Activated CD8-positive, alpha-beta memory T cell treated with anti-CD3 and anti-CD28 coated beads, Interleukin-2, amount 50 U/mL, for 4 hours (primary cell): ENCODE measurements at regions not wholly inside any gene's neighbourhood (a gene's known extent, or its start where the extent isn't known, plus 50 kb on each side); places are given as distances from the start of the nearest gene placed in this dataset.
"Not testable (repeated sequence)": the region's sequence is repeated elsewhere in the genome, so short reads cannot be mapped to it uniquely, and the experiment has no call there.

ENCODE experiments used
- DNase-seq: peaks from one replicate; pipeline ENCODE4 v3.0.0-alpha.2; 2020

DNA sequence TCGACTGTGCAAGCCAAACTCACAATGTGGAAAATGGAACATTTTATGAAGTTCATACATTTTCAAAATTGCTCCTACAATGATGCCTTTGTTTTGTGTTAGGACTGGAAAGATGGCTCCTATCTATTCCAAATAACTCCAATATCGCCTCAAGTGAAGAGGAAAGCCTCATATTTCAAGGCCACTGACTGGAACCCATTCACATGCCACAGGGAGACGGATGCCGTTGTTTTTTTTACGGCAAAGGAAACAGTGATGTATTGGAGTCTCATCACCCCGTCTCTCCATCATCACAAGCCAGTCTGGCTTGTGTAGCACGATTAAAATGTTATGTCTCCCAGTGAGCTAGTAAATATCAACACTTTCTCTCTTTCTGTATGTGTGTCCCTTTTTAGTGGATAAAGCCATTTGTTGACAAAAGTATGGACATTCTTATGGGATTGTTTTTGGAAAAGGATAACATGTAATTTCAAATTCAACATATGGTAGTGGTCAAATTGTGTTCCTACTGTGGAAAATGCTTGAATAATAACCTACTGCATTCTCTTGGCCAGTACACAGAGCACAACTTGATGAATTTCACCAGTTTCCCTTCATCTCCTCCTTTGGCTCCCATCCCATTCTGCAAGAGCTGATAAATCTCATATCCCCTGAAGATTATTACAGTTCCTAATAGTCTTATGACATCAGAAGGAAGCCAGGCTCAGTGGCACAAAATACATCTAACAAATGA, 109.5 kb upstream of the PITRM1 start:
- no peak for DNase-seq

DNA sequence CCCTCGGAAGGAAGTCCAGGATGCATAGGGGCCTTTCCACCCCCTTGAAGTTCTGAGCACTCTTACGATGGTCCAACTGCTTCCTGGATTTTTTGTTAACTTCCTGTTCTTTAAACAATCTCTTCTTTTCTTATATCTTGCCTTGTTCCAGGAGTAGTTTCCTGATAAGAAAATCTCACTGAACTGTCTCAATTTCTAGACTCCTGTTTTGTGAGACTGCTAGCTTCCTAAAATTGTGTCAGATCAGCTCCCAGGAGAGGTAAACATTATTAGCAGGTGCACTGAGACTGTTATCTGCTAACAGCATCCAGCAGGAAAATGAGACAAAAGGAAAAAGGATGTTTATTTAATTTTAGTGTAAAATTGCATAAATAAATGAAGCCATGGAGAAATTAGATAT, 106.2 kb upstream of the PITRM1 start:
- DNase-seq: no peak

DNA sequence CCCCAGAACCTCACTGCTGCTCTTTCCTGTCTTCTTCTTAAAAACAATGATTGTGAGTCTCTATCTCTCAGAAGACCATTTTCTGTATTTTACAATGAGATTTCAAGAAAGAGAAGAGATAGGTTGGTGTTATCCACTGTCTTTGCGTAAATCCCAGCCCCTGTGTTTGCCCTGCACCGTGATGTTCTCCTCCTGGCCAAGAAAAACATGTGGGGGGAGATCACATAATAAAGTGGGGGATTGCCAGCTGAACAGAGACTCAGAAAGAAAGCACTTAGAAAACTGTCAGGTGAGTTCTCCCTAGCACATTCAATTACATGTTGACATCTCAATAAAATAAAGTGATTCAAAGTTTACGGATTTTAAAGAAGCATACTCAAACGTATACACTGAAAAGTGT, 105.0 kb upstream of the PITRM1 start:
- no peak for DNase-seq

DNA sequence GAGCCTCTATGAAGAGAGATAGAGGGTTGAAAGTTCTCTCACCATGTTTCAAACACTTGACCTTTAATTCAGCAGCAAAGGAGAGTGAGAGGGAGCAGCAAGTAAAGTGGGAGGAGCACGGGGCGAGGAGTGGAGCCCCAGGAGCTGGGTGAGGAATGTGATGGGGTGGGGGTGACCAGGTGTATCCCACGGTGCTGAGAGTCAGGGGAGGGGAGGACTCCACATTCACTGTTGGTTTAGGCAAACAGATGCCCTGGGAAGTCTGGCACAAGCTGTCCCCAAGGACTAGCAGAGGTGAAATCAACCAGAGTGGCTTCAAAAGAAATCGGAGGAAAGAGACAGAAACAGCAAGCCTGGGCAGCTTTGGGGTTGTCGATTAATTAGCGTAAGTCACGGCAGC, 101.8 kb upstream of the PITRM1 start:
- DNase-seq: no peak

DNA sequence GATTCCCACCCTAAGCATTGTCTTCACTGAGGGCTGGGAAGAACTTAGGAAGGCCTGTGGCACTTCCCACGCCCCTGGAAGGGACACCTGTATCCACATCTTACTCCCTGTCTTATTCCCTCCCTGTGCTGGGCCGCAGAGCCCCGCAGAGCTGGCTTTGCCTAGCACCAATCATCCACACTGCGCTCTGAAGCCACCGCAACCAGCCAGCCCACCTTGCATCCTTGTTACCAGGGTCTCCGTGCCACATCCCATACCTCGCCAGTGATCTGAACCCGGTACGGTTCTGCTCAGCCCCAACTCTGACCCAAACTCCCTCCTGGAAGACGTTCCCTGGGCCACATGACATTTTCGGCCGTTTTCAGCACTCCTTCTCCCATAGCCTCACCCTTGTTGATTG, 101.4 kb upstream of the PITRM1 start:
- no peak for DNase-seq

DNA sequence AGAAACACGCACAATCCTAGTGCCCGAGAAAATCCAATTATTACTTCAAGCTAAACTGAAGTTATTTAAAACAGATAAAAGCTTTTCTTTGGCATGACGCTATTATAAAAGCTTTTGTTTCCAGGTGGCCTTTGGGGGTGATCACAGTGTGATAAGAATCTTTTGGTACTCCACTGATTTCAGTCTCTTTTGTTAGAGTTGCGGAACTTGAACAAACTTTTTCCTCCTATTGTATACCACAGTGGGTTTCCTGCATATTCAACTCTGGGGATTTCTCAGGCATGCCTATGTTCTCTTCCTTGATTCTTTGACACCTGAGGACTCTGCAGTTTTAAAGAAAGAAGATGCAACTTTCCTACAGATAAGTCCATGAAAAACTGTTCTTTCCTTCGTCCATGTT, 99.7 kb upstream of the PITRM1 start:
- DNase-seq: no peak

DNA sequence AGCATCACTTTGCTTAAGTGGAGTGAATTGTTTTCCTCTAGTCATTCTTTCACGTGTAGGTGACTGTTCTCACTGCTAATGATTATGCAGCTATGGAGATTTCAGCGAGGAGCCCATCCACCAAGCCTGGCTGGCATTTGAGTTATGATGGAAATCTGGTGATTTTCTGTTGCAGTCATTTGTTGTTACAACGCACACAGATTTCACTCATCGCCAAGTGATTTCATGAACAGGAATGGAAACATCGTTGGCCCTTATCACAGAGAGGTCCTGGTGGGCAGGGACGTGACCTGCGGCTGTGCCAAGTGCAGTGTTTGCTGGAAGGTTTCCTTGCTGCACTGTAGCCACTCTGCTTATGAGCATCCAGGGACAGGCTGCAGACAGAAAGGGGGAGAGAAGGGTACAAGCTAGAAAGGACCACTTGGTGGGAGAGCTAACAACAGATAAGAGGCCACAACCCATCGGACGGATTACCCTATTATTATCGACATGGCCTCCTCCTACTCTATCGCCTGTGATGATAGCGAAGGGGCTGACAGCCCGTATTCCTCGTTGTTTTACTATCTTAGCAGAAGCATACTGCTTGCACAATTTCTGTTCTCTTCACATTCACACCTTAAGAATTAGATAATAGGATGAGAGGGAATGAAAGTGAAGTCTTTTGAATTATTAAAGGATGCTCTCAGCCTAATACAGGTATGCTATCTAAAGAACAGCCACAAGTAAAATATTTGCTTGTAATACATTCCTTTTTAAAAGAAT, 99.0 kb upstream of the PITRM1 start:
- no peak for DNase-seq

DNA sequence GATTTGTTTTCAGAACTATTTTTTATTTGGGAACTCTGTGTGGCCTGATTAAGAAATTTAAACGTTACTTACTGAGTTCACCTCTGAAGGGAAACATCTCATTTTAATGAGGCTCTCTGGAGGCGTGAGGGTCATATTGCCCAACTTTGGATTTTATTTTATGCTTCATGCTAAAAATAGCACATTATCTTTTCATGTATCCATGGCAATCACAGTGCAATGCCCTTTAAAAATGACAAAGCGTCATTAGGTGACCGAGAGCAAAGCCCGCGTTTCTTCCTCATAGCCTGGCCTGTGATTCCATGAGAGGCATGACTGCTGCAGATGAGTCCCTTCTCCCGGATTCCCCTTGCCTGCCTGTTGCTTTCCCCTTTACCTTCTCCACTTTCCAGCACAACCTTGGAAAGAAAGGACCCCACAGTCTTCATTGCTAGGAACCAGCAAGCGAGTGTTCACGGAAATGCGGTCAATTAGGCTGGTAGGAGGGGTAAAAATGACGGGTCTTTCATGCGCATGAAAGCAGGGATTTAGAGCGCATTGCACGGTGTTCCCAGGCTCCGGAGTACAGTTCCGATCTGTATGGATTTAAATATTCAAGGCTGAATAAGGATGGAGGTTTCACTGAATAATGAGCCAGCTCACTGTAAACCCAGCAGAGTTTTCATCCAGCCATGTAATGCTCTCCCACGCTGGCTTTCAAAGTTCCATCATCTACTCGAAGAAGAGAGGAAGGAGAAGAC, 98.2 kb upstream of the PITRM1 start:
- no peak for DNase-seq

DNA sequence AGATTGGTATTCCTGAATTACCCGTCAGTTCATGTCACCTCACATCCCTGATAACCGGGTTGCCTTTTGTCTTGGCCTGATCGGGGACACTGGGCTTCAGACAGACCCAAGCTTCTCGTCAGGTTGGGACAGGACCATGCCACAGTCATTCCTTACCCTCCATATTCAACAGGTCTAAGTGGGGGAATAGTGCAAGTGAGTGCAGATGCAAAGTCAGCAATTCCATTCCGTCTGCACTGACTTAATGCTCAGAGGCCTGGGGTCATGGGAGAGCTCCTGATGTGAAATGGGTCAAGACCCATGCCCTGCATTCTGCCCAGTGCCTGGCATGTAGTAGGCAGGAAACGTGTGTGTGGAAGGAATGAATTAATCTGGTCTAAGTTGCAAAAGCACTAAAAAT, 95.4 kb upstream of the PITRM1 start:
- DNase-seq: no peak

DNA sequence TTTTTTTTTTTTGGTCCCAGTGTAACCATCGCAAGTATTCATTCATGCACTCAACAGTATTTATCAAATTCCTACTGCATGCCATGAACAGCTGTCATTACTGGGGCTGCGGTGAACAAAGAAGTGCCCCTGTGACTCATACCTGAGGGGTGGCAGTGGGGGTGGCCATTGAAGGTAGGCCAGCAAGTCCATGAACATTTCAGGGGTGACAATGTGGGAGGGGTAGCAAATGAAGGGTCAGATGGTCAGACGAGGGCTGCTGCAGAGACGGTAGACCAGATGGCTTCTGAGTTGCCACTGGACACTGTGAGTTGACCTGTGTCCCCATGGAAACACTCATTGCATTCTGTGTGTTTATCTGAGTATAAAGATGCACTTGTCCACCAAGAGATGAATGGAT, 92.5 kb upstream of the PITRM1 start:
- no peak for DNase-seq

DNA sequence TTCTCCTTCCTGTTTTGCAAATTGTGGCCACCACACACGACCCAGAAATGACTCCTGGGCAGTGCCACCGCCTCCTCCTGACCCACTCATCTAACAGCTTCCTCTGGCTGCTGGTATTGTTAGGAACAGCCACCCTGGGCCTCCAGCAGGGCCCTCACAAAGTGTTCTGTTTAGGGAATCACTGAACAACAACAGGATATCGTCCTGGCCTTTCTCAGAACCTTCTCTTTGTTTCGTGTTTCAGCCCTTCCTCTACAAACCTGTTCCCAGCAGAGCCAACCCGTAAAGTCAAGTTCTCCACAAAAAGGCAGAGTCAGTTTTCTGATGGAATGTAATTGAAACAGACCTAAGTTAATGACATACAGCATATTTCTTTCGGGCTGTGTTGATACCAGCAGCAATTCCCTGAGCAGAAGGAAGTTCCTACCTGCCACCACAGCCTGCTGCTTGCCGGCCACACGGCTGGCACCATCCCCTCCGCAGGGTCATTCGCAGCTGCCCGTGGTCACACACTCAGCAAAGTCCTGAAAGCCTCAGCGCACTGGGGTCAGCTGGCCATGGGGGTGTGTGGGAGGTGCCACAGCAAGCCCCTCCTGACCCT, 91.7 kb upstream of the PITRM1 start:
- no peak for DNase-seq

DNA sequence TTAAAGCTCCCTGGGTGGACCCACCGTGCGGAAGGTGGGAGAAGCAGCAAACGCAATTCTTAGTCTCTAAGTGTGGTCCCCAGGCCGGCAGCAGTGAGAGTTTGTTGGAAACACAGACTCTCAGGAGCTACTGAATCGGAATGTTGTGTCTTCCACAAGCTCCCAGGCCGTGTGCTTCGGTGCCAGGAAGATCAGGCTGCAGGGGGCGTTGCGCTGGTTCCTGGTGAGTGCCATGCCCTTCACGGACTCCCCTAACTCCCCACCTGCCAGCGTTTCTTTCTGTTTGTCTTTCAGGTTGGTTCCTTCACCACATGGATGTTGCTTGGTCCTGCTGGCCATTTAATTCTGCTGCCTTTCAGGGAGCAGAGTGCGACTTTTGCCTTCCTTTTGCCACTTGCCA, 91.2 kb upstream of the PITRM1 start:
- no peak for DNase-seq

DNA sequence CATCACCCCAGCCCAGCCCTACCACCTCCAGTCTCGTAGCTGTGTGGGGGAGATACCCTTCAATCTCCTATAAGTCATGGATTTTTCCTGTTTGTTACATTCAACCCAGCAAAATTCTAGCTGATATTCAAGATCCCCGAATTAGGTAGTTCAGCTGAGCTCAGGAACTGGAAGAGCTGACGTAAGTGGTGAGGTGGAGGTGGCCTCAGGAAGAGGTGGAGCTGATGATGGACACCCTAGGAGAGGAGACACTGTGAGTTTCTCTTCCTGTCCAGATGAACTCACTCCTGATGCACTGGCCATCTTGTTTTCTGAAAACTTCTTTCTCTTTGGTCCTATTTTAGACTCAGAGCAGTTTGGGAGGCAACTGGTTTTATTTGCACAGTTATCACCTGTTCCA, 90.5 kb upstream of the PITRM1 start:
- no peak for DNase-seq

DNA sequence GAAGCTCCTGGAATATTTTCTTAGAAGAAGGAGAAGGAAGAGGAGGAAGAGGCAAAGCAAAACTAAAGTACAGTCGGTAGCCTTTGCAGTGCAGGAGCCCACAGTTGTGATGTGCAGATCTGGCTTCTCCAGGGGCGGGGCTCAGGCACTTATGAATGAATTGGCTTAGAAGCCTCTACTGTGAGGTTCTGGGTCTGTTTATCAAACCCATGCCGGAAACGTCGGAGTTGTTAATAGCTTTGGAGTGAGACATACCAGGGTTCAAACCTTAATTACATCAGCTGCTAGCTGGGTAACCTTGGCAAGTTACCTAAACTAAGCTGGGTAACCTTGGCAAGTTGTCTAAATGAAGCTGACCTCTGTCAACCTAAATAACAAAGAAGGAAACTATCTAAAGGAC, 89.3 kb upstream of the PITRM1 start:
- no peak for DNase-seq

DNA sequence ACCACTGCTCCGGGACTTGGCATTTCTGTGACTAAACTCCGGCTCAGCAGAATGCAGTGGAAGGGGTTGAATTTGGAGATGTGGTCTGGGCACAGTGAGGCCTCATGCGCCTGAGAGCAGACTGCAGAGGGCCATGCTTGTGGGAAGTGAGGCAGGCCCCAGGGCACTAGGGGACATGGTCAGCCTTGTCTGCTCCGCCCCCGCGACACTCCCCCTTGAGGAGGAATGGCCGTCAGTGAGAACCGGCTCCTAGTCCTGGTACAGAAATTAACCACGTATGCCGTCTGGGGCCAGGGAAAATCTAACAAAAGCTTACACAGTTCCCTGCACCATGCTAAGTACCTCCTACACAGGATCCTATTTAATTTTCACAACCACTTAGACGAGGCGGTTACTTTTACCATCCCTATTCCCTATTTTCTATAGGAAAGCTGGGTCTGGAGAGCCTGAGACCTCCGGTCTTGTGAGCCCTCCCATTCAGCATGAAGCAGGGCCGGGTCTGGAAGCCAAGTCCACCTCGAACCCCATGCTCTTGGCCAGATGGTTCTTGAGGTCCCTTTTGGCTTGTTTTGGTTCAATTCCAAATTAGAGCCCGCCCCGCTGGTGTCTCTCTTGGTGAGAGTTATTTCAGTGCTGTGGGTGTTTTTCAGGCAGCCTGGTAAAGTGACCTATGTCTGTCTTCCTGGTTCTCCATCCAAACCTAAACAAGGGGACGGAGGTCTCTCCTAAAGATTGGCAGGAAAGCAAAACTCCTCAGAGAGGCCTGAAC, 87.7 kb upstream of the PITRM1 start:
- no peak for DNase-seq

DNA sequence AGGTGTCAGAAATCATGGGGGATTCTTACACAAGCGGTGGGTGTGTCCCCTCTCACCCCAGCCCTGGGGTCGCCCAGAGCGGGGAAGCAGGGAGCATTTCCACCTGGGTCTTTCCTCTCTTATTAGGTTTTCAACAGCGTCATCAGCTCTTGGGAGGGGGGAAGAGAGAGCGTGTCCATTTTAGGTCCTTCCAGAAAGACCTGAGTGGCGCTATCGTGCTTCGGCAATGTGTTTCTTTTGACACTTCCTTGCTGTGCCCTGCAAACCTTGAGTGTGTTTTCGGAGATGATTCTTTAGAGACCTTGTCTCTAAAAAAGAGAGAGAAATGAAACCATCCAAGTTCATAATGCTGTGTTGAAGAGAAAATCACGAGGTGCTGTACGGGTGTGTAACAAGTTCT, 86.9 kb upstream of the PITRM1 start:
- no peak for DNase-seq

DNA sequence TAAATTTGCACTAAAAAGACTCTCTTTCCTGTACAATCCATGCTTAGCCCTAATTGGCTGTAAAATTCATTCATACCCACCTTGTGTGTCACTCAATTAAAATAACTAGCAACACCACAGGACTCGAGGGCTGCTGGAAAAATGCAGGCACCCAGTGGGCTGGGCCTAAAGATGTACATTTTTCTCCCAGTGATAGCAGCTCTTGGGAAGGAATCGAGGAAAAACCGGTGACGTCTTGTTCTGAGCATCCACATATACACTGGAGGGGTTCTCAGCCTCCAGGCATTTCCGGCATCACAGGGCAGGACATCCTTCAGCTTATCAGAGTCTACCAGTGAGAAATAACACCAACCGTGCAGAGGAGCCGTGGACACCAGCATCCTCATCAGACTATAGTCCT, 85.8 kb upstream of the PITRM1 start:
- no peak for DNase-seq

DNA sequence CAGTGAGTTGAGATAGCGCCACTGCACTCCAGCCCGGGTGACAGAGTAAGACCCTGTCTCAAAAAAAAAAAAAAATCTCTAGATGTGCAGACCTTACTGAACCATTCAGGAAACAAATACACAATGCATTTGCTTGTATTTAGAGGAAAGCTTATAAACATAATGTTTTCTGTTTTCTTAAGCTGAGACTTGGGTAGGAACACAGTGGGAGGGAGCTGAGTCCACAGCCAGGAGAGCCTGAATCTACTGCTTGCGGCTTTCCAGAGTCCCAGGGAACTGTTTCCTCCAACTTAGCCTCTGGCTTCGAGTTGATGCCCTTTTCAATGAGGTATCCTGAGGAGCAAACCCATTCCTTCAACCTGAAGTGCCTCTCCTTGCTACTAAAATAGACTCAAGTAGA, 83.0 kb upstream of the PITRM1 start:
- DNase-seq: no peak

DNA sequence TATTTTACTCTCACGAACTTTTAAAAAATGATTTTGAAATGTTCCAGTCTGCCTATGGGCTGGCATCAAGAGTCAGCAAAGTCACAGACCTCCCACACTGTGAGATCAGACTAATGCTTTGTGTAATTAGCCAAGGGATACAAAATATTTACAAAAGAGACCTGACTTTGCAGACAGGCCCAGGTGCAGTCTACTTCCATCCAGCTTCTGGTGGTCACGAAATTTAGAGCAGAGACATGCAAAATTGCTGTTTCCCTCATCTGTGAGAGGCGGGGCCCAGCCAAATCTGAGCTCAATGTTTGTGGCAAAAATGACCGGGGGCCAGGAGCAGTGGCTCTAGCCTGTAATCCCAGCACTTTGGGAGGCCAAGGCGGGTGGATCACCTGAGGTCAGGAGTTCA, 82.5 kb upstream of the PITRM1 start:
- DNase-seq: no peak

DNA sequence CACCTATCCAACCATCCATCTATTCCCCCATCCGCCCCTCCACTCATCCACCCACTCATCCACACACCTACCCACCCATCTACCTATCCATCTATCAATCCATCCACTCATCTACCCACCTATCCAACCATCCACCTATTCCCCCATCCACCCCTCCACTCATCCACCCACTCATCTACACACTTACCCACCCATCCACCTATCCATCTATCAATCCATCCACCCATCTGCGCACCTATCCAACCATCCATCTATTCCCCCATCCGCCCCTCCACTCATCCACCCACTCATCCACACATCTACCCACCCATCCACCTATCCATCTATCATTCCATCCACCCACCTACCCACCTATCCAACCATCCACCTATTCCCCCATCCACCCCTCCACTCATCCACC, 81.4 kb upstream of the PITRM1 start:
- not testable (repeated sequence) for DNase-seq

DNA sequence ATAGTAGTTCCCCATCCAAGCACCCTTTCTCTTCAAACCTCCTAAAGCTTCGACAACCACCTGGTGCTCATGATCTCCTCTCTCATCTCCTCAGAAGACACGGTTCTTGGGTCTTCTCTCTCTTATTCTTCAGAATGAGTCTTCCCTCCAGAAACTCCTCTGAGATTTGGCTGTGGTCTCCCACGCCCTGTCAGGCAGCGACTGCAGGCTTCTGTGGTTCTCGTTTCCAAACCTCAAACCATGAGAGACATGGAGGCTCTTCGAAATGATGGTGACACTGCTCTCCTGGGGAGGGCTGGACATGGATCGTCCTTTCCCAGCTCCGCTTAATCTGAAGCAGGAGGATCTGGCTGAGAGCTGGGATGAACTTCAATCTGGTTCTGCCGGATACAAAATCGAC, 78.6 kb upstream of the PITRM1 start:
- DNase-seq: no peak

DNA sequence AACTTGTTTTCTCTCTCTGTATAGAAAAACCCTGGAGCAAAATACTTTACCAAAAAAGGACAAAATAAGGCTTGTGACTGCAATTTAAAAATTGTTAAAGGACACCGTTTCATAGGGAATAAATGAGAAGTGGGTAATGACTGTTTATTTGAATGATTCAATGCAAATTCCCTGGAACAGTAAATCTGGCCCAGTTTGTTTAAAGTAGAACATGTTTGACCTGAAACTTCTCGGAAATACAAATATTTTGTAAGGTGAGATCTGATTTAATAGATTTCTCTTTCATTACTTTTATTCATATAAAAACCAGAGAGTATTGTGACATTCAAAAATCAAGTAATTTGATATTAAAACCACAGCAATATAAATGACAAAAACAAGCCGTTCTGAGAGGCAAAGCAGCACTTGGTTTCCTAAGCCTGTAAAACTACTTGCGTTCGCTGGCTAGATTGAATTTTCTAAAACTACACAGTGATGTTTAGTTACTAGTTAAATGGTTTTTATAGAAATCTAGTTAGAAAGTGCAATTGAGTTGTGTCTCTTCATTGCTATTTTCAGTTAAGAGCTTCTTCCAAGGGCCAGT, 76.8 kb upstream of the PITRM1 start:
- no peak for DNase-seq
